ENCODE measurements at regions not wholly inside any gene's neighbourhood (a gene's known extent, or its start where the extent isn't known, plus 50 kb on each side); places are given as distances from the start of the nearest gene placed in this dataset.

- H3K4me1 Mint-ChIP-seq (ENCODE audit: insufficient read depth, unreplicated experiment) = no peaks in the 10 kb centered on the region
- intact Hi-C loops (cut with micrococcal nuclease) = no loop called here
- BruUV-seq (replicated peaks) = no TSS peak
- CTCF ChIA-PET = no interaction called here
- DNase-seq (ENCODE audit: unreplicated experiment) = no peak
- no peaks in the 10 kb centered on the region for H3K27me3 Mint-ChIP-seq (ENCODE audit: insufficient read depth, unreplicated experiment)
- H3K27ac Mint-ChIP-seq (ENCODE audit: low read depth, unreplicated experiment) = no peak overlapping the region
- TF ChIP-seq CTCF (IDR thresholded peaks at IDR 0.05; ENCODE audit: unreplicated experiment) = no peak
- H3K9me3 Mint-ChIP-seq (ENCODE audit: unreplicated experiment) = no peaks in the 10 kb centered on the region
- POLR2A ChIA-PET = no interaction called here
- no peaks in the 10 kb centered on the region for H3K36me3 Mint-ChIP-seq (ENCODE audit: insufficient read depth, unreplicated experiment)
- H3K4me3 Mint-ChIP-seq (ENCODE audit: unreplicated experiment) = no peak overlapping the region
These were observed 198.4 kb upstream of the SNX2 start for GRCh38 chr5:122576256-122577016.

DNA sequence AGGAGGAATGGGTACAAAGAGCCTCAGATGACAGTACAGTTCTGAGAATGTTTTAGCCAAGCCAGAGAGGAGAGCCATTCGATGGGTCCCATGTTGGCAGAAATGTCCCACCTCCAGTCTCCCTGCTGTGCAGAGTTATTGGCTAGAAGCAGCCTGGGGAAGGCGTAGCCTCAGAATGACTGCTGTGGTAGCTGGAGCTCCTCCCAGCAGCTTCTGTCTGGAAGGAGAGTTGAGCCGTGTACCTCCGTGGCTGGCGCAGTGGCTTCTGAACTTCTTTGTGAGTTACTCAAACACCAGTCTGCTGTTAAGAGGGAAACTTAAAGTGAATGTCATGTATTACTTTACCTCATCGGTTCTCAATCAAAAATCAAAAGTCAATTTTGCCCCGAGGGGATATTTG is 193.3 kb upstream of the SNX2 start:
- Mint-ChIP-seq H3K9me3 (ENCODE audit: unreplicated experiment) (no peaks in the 10 kb centered on the region), H3K4me3 (ENCODE audit: unreplicated experiment) (no peak overlapping the region), H3K36me3 (ENCODE audit: insufficient read depth, unreplicated experiment) (no peaks in the 10 kb centered on the region), H3K4me1 (ENCODE audit: insufficient read depth, unreplicated experiment) (no peaks in the 10 kb centered on the region), H3K27me3 (ENCODE audit: insufficient read depth, unreplicated experiment) (no peaks in the 10 kb centered on the region), H3K27ac (ENCODE audit: low read depth, unreplicated experiment) (no peak overlapping the region)
- no peak for DNase-seq (ENCODE audit: unreplicated experiment)
- no TSS peak for BruUV-seq (replicated peaks)
- POLR2A ChIA-PET = no interaction called here
- TF ChIP-seq CTCF (IDR thresholded peaks at IDR 0.05; ENCODE audit: unreplicated experiment) = no peak
- CTCF ChIA-PET = no interaction called here
- intact Hi-C loops (cut with micrococcal nuclease) = no loop called here

- Mint-ChIP-seq H3K4me1 (ENCODE audit: insufficient read depth, unreplicated experiment) (no peaks in the 10 kb centered on the region), H3K9me3 (ENCODE audit: unreplicated experiment) (no peaks in the 10 kb centered on the region), H3K4me3 (ENCODE audit: unreplicated experiment) (no peak overlapping the region), H3K36me3 (ENCODE audit: insufficient read depth, unreplicated experiment) (no peaks in the 10 kb centered on the region), H3K27me3 (ENCODE audit: insufficient read depth, unreplicated experiment) (no peaks in the 10 kb centered on the region), H3K27ac (ENCODE audit: low read depth, unreplicated experiment) (no peak overlapping the region)
- intact Hi-C loops (cut with micrococcal nuclease) = no loop called here
- no peak for TF ChIP-seq CTCF (IDR thresholded peaks at IDR 0.05; ENCODE audit: unreplicated experiment)
- POLR2A ChIA-PET = no interaction called here
- CTCF ChIA-PET = interaction anchor here (0.6 kb wide), 1 partner anchor 370 kb away, joined by 3 read pairs; no protein-coding TSS in a partner anchor
- no peak for DNase-seq (ENCODE audit: unreplicated experiment)
- no TSS peak for BruUV-seq (replicated peaks)
These were observed 190.2 kb upstream of the SNX2 start for GRCh38 chr5:122584411-122585300.

- no peak for TF ChIP-seq CTCF (IDR thresholded peaks at IDR 0.05; ENCODE audit: unreplicated experiment)
- Mint-ChIP-seq H3K4me1 (ENCODE audit: insufficient read depth, unreplicated experiment) (no peaks in the 10 kb centered on the region), H3K36me3 (ENCODE audit: insufficient read depth, unreplicated experiment) (no peaks in the 10 kb centered on the region), H3K27ac (ENCODE audit: low read depth, unreplicated experiment) (no peak overlapping the region), H3K9me3 (ENCODE audit: unreplicated experiment) (no peaks in the 10 kb centered on the region), H3K27me3 (ENCODE audit: insufficient read depth, unreplicated experiment) (no peaks in the 10 kb centered on the region), H3K4me3 (ENCODE audit: unreplicated experiment) (no peak overlapping the region)
- intact Hi-C loops (cut with micrococcal nuclease) = no loop called here
- DNase-seq (ENCODE audit: unreplicated experiment) = no peak
- BruUV-seq (replicated peaks) = no TSS peak
- POLR2A ChIA-PET = interaction anchor here (0.6 kb wide), 1 partner anchor 39 kb away, joined by 3 read pairs; no protein-coding TSS in a partner anchor
- CTCF ChIA-PET = interaction anchor here (0.6 kb wide), 1 partner anchor 369 kb away, joined by 3 read pairs; no protein-coding TSS in a partner anchor
These were observed 189.5 kb upstream of the SNX2 start for GRCh38 chr5:122585371-122585770.
